HG03460 (cell line): ENCODE measurements at regions not wholly inside any gene's neighbourhood (a gene's known extent, or its start where the extent isn't known, plus 50 kb on each side); places are given as distances from the start of the nearest gene placed in this dataset.
"Not testable (repeated sequence)": the region's sequence is repeated elsewhere in the genome, so short reads cannot be mapped to it uniquely, and the experiment has no call there.

ENCODE experiments used
- ATAC-seq: cut with Tn5 transposase; IDR thresholded peaks from one replicate; pipeline ENCODE4 v1.9.1; 2021; ENCODE audit not compliant: unreplicated experiment

- ATAC-seq: no peak
These were observed 431.8 kb downstream of the CD83 start for GRCh38 chr6:14549304-14549770.

DNA sequence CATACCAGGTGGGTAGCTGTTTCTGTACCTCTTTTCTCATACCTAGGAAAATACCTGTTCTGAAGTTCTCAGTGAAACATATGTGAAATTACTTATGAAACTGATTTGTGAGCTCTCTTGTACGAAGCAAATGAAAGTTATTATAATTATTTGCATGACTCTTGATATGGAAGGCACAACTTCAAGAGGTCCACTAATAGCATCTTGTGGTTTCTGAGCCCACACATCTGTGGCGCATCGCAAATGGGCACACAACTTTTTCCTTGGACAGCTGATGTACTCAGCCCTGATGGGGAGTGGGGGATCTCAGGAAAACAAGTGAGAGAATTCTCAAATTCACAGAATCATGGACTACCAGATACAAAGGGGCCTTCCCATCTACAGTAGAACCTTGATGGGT is 432.3 kb downstream of the CD83 start:
- ATAC-seq: no peak

- no peak for ATAC-seq
These were observed 432.8 kb downstream of the CD83 start for GRCh38 chr6:14550410-14550809.

- ATAC-seq: no peak
These were observed 433.2 kb downstream of the CD83 start for GRCh38 chr6:14550822-14551221.

DNA sequence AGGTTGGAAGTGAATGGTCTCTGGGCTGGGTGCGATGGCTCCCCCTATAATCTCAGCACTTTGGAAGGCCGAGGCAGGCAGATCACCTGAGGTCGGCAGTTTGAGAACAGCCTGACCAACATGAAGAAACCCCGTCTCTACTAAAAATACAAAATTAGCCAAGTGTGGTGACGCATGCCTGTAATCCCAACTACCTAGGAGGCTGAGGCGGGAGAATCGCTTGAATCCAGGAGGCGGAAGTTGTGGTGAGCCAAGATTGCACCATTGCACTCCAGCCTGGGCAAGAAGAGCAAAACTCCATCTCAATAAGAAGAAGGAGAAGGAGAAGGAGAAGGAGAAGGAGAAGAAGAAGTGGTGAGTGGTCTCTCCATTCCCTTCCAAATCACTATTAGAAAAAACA is 434.0 kb downstream of the CD83 start:
- not testable (repeated sequence) for ATAC-seq

DNA sequence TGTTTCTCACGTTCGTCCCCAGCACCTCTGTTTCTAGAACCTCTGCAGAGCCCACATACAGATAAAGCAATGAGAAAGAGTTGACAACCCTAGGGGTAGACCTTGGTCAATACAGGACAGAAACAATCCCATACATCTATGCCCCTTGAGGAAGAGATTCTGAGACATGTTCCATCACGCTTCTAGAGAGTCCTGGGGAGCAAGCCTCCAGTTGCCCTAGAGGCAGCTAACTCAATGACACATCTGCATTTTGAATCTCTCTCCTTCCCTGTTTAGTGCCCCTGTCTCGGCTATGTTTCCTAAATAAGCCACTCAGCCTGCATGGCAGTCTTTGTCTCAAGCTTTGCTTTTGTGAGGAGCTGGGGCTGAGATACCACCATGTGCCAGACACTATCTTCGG is 435.3 kb downstream of the CD83 start:
- no peak for ATAC-seq

DNA sequence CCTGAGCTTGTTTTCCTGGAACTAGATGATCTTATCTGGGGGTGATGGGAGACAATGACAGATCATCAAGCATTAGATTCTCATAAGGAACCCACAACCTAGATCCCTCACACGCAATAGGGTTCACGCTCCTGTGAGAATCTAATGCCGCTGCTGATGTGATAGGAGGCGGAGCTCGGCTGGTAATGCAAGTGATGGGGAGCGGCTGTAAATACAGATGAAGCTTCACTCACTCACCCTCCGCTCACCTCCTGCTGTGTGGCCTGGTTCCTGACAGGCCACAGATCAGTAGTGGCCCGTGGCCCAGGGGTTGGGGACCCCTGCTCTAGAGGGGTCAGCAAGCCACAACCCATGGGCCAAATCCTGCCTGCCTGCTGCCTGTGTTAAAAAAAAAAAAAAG is 435.9 kb downstream of the CD83 start:
- no peak for ATAC-seq

GRCh38 chr6:14555804-14556203 is 438.2 kb downstream of the CD83 start:
- no peak for ATAC-seq

GRCh38 chr6:14559746-14560536 is 442.4 kb downstream of the CD83 start:
- ATAC-seq: no peak

DNA sequence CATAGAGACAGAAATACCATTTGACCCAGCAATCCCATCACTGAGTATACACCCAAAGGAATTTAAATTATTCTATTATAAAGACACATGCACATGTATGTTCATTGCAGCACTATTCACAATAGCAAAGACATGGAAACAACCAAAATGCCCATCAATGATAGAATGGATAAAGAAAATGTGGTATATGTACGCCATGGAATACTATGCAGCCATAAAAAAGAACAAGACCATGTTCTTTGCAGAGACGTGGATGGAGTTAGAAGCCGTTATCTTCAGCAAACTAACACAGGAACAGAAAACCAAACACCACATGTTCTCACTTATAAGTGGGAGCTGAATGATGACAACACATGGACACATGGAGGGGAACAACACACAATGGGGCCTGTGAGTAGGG is 444.0 kb downstream of the CD83 start:
- ATAC-seq: not testable (repeated sequence)

DNA sequence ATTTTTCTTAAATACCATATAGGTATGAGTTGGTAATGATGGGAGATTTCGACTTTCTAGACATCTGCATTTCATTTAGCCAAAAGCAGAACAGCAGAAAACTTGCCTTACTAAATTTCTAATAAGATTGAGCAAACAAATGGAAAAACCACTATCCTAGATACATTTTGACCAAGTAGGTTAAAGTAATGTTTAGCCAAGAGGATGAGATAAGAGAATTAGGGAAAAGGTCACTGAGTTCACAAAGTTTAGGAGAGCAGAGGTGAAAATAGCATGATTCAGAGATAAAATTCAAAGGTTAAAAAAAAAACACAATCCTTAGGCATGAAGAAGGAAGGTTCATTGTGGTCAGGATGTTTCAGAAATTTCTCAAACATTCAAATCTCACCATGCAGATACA is 450.3 kb downstream of the CD83 start:
- no peak for ATAC-seq

- no peak for ATAC-seq
These were observed 451.8 kb downstream of the CD83 start for GRCh38 chr6:14569394-14569793.

DNA sequence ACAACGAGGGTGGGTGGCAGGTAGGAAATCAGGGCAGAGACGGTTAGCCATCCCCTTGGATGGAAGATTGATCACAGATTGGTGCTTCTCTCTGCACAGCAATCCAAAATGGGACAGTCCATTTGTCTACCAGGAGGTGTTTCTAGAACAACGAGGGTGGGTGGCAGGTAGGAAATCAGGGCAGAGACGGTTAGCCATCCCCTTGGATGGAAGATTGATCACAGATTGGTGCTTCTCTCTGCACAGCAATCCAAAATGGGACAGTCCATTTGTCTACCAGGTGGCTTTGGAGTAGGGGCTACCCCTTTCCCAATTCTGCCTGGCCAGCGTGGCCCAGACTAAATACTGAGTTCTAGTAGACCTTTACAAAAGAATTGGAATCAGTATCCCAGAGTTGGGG is 452.3 kb downstream of the CD83 start:
- not testable (repeated sequence) for ATAC-seq

GRCh38 chr6:14571001-14571400 is 453.4 kb downstream of the CD83 start:
- no peak for ATAC-seq

- no peak for ATAC-seq
These were observed 454.2 kb downstream of the CD83 start for GRCh38 chr6:14571746-14572145.

DNA sequence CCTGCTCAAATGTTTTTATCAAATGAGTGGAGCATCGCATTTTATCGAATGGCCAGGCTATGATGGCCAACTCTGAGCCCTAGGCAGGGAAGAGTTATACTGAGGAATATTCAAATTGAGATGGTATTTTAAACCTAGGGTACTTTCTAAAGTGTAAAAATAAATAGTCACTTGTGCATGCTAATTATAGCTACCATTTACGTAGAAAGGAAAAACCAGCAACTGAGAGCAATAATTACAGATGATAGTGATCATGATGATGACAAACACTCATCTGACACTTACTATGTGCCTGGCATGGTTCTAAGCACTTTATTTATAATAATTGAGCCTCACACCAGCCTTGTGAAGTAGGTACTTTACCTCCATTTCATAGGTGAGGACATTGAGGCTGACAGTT is 455.7 kb downstream of the CD83 start:
- no peak for ATAC-seq

- no peak for ATAC-seq
These were observed 456.2 kb downstream of the CD83 start for GRCh38 chr6:14573703-14574290.

DNA sequence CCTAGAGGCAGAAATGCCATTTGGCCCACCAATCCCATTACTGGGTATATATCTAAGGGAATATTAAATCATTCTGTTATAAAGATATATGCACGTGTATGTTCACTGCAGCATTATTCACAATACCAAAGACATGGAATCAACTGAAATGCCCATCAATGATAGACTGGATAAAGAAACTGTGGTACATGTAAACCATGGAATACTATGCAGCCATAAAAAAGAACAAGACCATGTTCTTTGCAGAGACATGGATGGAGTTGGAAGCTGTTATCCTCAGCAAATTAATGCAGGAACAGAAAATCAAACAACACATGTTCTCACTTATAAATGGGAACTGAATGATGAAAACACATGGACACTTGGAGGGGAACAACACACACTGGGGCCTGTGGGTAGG is 458.4 kb downstream of the CD83 start:
- ATAC-seq: no peak

DNA sequence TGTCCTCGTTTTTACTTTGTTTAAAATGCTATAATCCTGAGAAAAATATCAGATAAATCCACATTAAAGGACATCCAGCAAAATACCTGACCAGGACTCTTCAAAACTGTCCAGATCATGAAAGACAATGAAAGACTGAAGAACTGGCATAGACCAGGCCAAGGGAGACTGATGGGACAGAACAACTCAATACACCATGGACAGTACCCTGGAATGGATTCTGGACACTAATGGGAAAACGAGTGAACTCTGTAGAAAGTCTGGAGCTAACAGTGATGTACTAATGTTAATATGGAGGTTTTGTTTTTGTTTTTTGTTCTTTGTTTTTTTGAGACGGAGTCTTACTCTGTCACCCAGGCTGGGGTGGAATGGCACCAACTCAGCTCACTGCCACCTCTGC is 461.4 kb downstream of the CD83 start:
- ATAC-seq: no peak

DNA sequence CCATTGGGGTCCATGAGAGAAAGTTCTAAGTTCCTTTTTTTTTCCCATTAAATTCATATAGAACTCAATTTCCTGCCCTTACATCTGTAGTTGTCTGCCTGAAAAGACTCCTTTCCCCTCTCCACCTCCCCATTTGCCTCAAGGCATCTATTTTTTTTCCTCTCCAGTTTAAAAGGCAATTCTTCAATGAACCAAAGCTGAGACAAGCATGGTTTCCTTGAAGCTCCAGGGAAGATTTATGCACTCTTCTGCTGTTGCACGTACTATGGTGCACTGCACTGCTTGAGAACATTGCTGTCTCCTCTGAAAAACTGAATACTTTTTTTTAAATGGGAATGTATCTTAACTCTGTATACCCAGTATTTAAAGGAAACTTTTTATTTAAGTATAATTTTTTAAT is 465.2 kb downstream of the CD83 start:
- ATAC-seq: no peak

DNA sequence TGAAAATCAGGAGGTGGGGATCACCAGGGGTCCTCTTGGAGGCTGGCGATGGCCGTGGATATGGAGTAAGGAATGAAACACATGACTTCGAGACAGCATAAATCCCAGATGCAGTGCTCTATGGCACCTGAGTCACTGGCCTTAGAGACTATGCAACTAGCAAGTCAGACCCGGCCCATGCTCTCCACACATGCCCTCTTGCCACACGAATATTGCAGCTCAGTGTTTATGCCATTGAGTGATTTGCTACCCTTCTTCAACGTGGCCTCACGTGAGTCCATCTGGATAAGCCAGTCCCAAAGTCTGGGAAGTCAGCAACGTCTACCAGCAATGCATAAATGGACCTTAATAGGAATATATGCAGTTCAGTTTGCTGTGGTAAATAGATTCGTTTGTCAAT is 466.3 kb downstream of the CD83 start:
- ATAC-seq: no peak

DNA sequence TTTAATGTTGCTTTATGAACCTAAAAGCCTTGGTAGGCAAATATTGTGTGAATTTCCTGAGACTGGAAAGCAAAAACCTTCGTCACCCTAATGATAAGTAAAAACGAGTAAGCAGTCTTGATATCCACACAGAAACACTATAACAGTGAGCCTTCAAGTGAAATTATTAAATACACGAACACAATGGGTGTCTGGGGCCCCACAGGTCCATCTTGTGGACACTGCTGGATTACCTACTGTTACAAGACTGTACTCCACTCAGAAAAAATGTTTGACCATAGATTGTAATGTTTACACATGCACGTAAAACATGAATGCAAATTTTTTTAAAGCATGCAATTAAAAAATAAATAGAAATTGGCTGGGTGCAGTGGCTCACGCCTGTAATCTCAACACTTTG is 466.9 kb downstream of the CD83 start:
- no peak for ATAC-seq

- ATAC-seq: no peak
These were observed 468.1 kb downstream of the CD83 start for GRCh38 chr6:14585689-14586088.
